ENCODE measurements at regions not wholly inside any gene's neighbourhood (a gene's known extent, or its start where the extent isn't known, plus 50 kb on each side); places are given as distances from the start of the nearest gene placed in this dataset.

DNA sequence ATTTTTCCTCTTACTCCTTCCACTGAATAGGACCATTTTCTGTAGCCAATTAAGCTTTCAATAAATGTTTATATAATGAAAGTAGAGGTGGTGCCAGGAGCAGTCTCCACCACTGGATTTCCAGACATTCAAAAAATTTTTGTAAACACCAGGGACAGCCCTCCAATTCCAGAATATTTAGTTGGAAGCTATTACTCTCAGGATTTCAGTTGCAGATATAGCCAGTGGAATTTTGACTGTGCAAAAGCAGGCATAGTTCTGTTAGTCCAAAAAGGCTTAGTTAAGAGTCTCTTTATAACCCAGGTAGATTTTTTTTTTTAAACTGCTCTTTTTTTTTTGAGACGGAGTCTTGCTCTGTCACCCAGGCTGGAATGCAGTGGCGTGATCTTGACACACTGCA lies 138.1 kb upstream of the DMRT1 start:
- TF ChIP-seq, protein P1, sequence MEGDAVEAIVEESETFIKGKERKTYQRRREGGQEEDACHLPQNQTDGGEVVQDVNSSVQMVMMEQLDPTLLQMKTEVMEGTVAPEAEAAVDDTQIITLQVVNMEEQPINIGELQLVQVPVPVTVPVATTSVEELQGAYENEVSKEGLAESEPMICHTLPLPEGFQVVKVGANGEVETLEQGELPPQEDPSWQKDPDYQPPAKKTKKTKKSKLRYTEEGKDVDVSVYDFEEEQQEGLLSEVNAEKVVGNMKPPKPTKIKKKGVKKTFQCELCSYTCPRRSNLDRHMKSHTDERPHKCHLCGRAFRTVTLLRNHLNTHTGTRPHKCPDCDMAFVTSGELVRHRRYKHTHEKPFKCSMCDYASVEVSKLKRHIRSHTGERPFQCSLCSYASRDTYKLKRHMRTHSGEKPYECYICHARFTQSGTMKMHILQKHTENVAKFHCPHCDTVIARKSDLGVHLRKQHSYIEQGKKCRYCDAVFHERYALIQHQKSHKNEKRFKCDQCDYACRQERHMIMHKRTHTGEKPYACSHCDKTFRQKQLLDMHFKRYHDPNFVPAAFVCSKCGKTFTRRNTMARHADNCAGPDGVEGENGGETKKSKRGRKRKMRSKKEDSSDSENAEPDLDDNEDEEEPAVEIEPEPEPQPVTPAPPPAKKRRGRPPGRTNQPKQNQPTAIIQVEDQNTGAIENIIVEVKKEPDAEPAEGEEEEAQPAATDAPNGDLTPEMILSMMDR (IDR thresholded peaks at IDR 0.05): no peak
- TF ChIP-seq POLR2A (IDR thresholded peaks at IDR 0.05): no peak
